Ovary (tissue), 7 donors: ENCODE measurements at regions not wholly inside any gene's neighbourhood (a gene's known extent, or its start where the extent isn't known, plus 50 kb on each side); places are given as distances from the start of the nearest gene placed in this dataset.

Source experiments
- DNase-seq, 5 donors: peaks; one replicate each; pipeline ENCODE4 v3.0.0-alpha.2; 2019 to 2020
- H3K27ac ChIP-seq, 2 donors: fragments of 200-600 bp; one replicate each; pipeline versions ENCODE4 v1.5.1 to v1.8.0; 2019 to 2022
- H3K27me3 ChIP-seq: fragments of 200-600 bp; one replicate; pipeline ENCODE4 v1.8.0; 2022
- H3K36me3 ChIP-seq: fragments of 200-600 bp; sonication (generic); one replicate; pipeline ENCODE4 v1.5.1; 2019
- H3K4me1 ChIP-seq: one replicate; pipeline ENCODE4 v1.8.1; 2013; ENCODE audit warnings: mild to moderate bottlenecking, moderate library complexity; ENCODE audit not compliant: insufficient read depth
- H3K4me3 ChIP-seq: fragments of 200-600 bp; sonication (generic); one replicate; pipeline ENCODE4 v1.5.1; 2017
- H3K9me3 ChIP-seq, 2 donors: fragments of 200-600 bp in 1 of 2; sonication (generic) in 1 of 2; one replicate each; pipeline versions ENCODE4 v1.5.1 to v1.8.1; 2013 to 2019; ENCODE audit warnings: mild to moderate bottlenecking in 1 of 2, moderate library complexity in 1 of 2
- EP300 ChIP-seq: sonication (generic); formaldehyde crosslinking; IDR thresholded peaks from one replicate; pipeline ENCODE4 v1.6.1; 2017; ENCODE audit warnings: antibody characterized with exemption
- POLR2A ChIP-seq: fragments of 450-650 bp; IDR thresholded peaks from one replicate; pipeline ENCODE4 v1.6.1; 2017; ENCODE audit warnings: antibody characterized with exemption, mild to moderate bottlenecking, moderate library complexity
- WGBS, 3 donors: extraction: QIAGEN DNeasy Blood & Tissue Kit in 1 of 3; methylation state at CpG; one replicate each; pipeline versions ENCODE4 v1.1.5 to v1.1.7; 2013 to 2017; 5-methylcytosine and 5-hydroxymethylcytosine counted together
- intact Hi-C, 4 donors: fragments of 100-400 bp; cut with DNase I; formaldehyde crosslinking; loops; one replicate each; pipeline versions ENCODE4 v1.11.0 to v1.15.1; 2022 to 2023
- TF ChIP-seq, protein P1 (sequence below), 3 donors: fragments of 450-650 bp in 2 of 3; fragments of 200-600 bp in 1 of 3; IDR thresholded peaks; one replicate each; pipeline versions ENCODE4 v1.5.1 to v1.8.0; 2016 to 2022; ENCODE audit warnings: antibody characterized with exemption in 3 of 3, mild to moderate bottlenecking in 1 of 3
- donor health status: DM: no; HTN: no; CAD: no; lungs with moderate emphysema.
- donor health status: DM: no; HTN: no; CAD: no.
- donor health status: Bipolar disorder and iron deficiency.
- donor health status: DM: no; HTN: no; CAD: no.
- donor health status: DM: yes; HTN: yes; CAD: no.

DNA sequence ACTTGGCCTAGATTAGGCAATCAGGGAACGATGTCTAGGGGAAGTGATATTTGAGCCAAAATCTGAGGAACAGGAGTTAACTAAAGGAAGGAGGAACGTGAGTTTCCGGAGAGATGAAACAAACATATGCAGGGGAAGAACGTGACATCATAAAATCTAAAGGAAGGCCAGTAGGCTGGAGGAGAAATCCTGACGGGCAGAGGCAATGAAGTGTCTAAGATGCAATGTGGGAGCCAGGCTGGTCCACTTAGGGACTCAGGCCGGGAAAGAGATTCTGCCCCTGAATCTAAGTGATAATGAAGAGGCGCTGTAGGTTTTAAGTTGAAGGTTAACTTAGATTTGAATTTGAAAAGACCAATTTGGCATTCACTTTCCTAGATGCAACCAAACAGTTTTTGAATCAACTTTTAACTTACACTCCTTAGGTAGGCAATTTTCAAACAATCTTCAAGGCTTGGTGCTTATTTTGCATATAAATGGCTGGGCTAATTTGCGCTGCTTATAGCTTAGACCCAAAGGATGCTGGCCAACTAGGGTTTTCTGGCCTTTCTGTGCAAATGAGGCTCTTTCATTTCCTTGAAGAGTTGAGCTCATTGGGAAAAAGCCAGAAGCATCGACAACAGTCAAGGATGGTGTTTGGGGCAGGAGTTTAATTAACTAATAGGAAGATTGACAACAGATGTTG lies 221.7 kb downstream of the SOX11 start:
- Histone ChIP-seq H3K9me3 (no peaks in the 10 kb centered on the region), H3K36me3 (no peaks in the 10 kb centered on the region), H3K4me3 (no peak overlapping the region), H3K4me1 (no peaks in the 10 kb centered on the region), H3K27ac (no peak overlapping the region), H3K27me3 (no peaks in the 10 kb centered on the region)
- no peak for DNase-seq
- intact Hi-C loops, result no loop called here
- TF ChIP-seq EP300 (no peak), POLR2A (no peak)
- TF ChIP-seq, protein P1, sequence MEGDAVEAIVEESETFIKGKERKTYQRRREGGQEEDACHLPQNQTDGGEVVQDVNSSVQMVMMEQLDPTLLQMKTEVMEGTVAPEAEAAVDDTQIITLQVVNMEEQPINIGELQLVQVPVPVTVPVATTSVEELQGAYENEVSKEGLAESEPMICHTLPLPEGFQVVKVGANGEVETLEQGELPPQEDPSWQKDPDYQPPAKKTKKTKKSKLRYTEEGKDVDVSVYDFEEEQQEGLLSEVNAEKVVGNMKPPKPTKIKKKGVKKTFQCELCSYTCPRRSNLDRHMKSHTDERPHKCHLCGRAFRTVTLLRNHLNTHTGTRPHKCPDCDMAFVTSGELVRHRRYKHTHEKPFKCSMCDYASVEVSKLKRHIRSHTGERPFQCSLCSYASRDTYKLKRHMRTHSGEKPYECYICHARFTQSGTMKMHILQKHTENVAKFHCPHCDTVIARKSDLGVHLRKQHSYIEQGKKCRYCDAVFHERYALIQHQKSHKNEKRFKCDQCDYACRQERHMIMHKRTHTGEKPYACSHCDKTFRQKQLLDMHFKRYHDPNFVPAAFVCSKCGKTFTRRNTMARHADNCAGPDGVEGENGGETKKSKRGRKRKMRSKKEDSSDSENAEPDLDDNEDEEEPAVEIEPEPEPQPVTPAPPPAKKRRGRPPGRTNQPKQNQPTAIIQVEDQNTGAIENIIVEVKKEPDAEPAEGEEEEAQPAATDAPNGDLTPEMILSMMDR (IDR thresholded peaks at IDR 0.05), result no peak
- WGBS, 3 donors, result 67 to 78% (median 72%) methylated on average over 9 of the region's 9 CpGs

DNA sequence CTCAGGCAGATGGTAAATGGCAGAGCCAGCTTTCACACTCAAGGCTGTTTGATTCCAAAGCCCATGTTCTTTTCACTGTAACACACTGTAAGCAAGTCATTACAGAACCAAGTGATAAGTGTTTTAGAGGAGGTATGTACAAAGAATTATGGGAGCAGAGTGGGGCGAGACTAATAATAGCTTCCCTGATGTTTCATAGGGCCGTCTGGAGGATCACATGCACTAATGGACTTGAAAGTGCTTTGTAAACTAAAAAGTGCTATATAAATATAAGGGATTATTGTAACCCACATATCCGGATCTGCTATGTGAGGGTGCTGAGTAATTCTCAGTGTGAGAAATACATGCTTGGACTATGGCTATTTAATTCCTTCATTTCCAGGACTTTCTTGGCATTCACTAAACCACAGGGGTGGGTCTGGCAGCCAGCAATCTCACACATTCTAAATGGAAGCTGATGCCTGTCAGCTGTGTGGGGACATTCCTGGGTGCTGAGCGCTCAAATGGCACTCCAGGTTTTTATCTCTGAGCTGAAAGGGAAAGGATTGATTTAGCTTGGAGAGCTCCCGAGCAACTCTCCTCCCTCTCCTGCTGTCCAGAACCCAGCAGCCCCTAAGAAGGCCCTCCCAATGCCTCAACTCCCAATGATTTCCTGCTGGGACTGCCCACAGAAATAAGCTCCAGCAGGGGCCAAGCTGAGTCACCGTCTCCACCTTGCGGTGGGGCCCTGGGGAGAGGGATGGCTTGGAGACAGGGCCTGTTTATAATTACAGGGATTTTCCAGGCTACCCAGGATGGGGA lies 222.8 kb downstream of the SOX11 start:
- no peaks in the 10 kb centered on the region for H3K9me3 ChIP-seq
- TF ChIP-seq EP300, result no peak
- TF ChIP-seq POLR2A, result no peak
- TF ChIP-seq, protein P1 (IDR thresholded peaks at IDR 0.05), result no peak
- H3K36me3 ChIP-seq, result no peaks in the 10 kb centered on the region
- no peak for DNase-seq
- H3K4me1 ChIP-seq, result no peaks in the 10 kb centered on the region
- no peaks in the 10 kb centered on the region for H3K27me3 ChIP-seq
- H3K27ac ChIP-seq, result no peak overlapping the region
- 27 to 33% (median 28%) methylated on average over 7 of the region's 7 CpGs for WGBS, 3 donors
- no peak overlapping the region for H3K4me3 ChIP-seq
- intact Hi-C loops, result no loop called here

DNA sequence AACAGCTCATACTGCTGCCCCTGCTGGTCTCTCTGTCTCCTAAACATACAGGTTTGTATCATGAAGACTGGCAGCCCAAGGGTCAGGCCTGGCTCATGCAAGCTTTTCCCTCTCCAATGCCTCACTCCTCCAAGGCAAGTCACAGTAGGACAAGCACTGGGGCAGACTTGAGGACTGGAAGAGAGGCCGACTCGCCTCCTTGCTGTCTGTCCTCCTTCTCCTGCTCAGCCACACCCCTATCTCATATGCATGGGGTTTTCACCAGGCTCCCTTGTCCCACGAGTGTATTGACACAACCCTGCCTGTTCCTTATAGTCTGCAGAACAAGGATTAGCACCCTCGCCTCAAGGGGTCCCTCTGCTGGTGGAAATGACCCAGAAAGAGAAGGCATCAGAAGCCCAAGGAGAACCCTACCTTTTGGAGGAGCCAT lies 223.7 kb downstream of the SOX11 start:
- DNase-seq, result no peak

DNA sequence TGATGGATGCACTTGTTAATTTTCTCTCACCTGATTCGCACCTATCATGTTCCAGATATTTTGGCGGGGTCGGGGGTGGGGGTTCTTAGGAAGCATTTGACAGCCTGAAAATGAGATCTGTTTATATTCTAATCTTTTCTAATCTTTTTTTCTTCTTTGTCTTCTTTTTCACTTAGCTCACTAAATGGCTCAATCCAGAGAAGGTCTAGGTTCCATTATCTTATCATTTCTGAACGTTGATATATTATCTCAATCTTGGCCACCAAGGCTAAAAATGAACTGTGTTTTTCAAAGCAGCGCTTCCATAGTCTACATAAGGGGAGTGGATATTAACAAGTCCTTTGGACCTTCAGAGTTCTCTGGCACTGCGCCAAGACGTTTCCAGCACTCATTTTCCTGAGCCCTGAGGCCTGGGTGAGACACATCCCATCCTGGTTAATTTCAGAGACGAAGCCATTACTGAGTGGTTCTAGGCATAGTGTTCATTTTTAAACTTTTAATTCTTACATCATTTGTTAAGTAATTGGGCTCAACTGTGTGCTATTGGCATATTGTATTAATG lies 229.0 kb downstream of the SOX11 start:
- H3K4me3 ChIP-seq, result no peak overlapping the region
- WGBS, 3 donors, result 54 to 57% (median 57%) methylated on average over 8 of the region's 8 CpGs
- DNase-seq, result no peak
- H3K36me3 ChIP-seq, result no peaks in the 10 kb centered on the region
- no peaks in the 10 kb centered on the region for H3K9me3 ChIP-seq
- intact Hi-C loops, result no loop called here
- no peaks in the 10 kb centered on the region for H3K27me3 ChIP-seq
- TF ChIP-seq POLR2A (no peak), EP300 (no peak)
- TF ChIP-seq, protein P1 (IDR thresholded peaks at IDR 0.05), result no peak
- no peak overlapping the region for H3K27ac ChIP-seq
- no peaks in the 10 kb centered on the region for H3K4me1 ChIP-seq

More for the DNA sequence above, 223.7 kb downstream of the SOX11 start:
- H3K27ac ChIP-seq, result no peak overlapping the region
- WGBS, 3 donors, result 57 to 63% (median 57%) methylated on average over 4 of the region's 4 CpGs
- no peaks in the 10 kb centered on the region for H3K4me1 ChIP-seq
- no peak overlapping the region for H3K4me3 ChIP-seq
- no peaks in the 10 kb centered on the region for H3K36me3 ChIP-seq
- TF ChIP-seq EP300 (no peak), POLR2A (no peak)
- TF ChIP-seq, protein P1 (IDR thresholded peaks at IDR 0.05), result no peak
- H3K9me3 ChIP-seq, result no peaks in the 10 kb centered on the region
- no peaks in the 10 kb centered on the region for H3K27me3 ChIP-seq
- intact Hi-C loops, result no loop called here
